Peyer's patch (tissue), 4 donors: ENCODE measurements at regions not wholly inside any gene's neighbourhood (a gene's known extent, or its start where the extent isn't known, plus 50 kb on each side); places are given as distances from the start of the nearest gene placed in this dataset.

Source experiments
- POLR2A ChIP-seq, 2 donors: fragments of 450-650 bp; IDR thresholded peaks; one replicate each; pipeline ENCODE4 v1.5.1; 2017; ENCODE audit warnings: antibody characterized with exemption in 2 of 2, mild to moderate bottlenecking in 2 of 2, moderate library complexity in 2 of 2
- TF ChIP-seq, protein P1 (sequence below), 6 experiments: fragments of 450-650 bp in 4 of 6; fragments of 200-600 bp in 2 of 6; sonication (generic) in 1 of 6; IDR thresholded peaks; one replicate each; pipeline ENCODE4 v1.5.1; 2017 to 2019; ENCODE audit warnings: antibody characterized with exemption in 6 of 6, mild to moderate bottlenecking in 3 of 6, moderate library complexity in 1 of 6

DNA sequence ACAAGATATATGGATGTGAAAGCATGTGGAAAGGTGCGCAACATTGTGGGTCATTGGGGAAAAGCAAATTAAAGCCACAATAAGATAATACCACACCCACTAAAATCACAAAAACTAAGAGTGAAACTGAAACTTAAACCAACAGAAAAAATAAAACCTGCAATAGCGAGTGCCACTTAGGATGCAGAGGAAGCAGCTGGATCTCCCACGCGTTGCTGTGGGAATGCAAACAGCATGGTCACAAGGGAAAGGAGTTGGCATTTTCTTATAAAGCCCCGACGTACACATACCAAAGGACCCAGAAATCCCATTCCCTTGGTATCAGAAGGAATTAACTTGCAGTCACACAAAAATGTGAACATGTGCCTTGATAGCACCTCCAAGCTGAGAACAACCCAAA is 712.0 kb downstream of the TBC1D22A start:
- no peak for TF ChIP-seq POLR2A (IDR thresholded peaks at IDR 0.05)
- TF ChIP-seq, protein P1, sequence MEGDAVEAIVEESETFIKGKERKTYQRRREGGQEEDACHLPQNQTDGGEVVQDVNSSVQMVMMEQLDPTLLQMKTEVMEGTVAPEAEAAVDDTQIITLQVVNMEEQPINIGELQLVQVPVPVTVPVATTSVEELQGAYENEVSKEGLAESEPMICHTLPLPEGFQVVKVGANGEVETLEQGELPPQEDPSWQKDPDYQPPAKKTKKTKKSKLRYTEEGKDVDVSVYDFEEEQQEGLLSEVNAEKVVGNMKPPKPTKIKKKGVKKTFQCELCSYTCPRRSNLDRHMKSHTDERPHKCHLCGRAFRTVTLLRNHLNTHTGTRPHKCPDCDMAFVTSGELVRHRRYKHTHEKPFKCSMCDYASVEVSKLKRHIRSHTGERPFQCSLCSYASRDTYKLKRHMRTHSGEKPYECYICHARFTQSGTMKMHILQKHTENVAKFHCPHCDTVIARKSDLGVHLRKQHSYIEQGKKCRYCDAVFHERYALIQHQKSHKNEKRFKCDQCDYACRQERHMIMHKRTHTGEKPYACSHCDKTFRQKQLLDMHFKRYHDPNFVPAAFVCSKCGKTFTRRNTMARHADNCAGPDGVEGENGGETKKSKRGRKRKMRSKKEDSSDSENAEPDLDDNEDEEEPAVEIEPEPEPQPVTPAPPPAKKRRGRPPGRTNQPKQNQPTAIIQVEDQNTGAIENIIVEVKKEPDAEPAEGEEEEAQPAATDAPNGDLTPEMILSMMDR (IDR thresholded peaks at IDR 0.05): no peak
